ENCODE measurements at regions not wholly inside any gene's neighbourhood (a gene's known extent, or its start where the extent isn't known, plus 50 kb on each side); places are given as distances from the start of the nearest gene placed in this dataset.

GRCh38 chr14:98118749-98119148 lies 1153.2 kb downstream of the BCL11B start:
- DNase-seq (ENCODE audit: low read depth): no peak

- DNase-seq (ENCODE audit: low read depth): no peak
Measured at GRCh38 chr14:98119739-98120138, 1152.3 kb downstream of the BCL11B start.

GRCh38 chr14:98120831-98121464 lies 1151.0 kb downstream of the BCL11B start:
- DNase-seq (ENCODE audit: low read depth): no peak

- no peak for DNase-seq (ENCODE audit: low read depth)
Measured at GRCh38 chr14:98122527-98122926, 1149.5 kb downstream of the BCL11B start.

GRCh38 chr14:98130691-98131090 lies 1141.3 kb downstream of the BCL11B start:
- DNase-seq (ENCODE audit: low read depth): no peak

- no peak for DNase-seq (ENCODE audit: low read depth)
Measured at GRCh38 chr14:98131406-98131805, 1140.6 kb downstream of the BCL11B start.

GRCh38 chr14:98133806-98134205 lies 1138.2 kb downstream of the BCL11B start:
- DNase-seq (ENCODE audit: low read depth): no peak

- DNase-seq (ENCODE audit: low read depth): no peak
Measured at GRCh38 chr14:98136012-98136789, 1135.8 kb downstream of the BCL11B start.

GRCh38 chr14:98137131-98138025 lies 1134.6 kb downstream of the BCL11B start:
- no peak for DNase-seq (ENCODE audit: low read depth)

- DNase-seq (ENCODE audit: low read depth): peak; percentile 31
Measured at GRCh38 chr14:98138666-98139065, 1133.3 kb downstream of the BCL11B start.

- no peak for DNase-seq (ENCODE audit: low read depth)
Measured at GRCh38 chr14:98140862-98141530, 1131.0 kb downstream of the BCL11B start.

GRCh38 chr14:98143566-98143965 lies 1128.4 kb downstream of the BCL11B start:
- no peak for DNase-seq (ENCODE audit: low read depth)

- no peak for DNase-seq (ENCODE audit: low read depth)
Measured at GRCh38 chr14:98144964-98145363, 1127.0 kb downstream of the BCL11B start.

GRCh38 chr14:98146416-98146815 lies 1125.6 kb downstream of the BCL11B start:
- DNase-seq (ENCODE audit: low read depth): no peak

GRCh38 chr14:98154254-98154653 lies 1117.7 kb downstream of the BCL11B start:
- no peak for DNase-seq (ENCODE audit: low read depth)

GRCh38 chr14:98156411-98156810 lies 1115.6 kb downstream of the BCL11B start:
- DNase-seq (ENCODE audit: low read depth): no peak

- DNase-seq (ENCODE audit: low read depth): no peak
Measured at GRCh38 chr14:98160901-98161300, 1111.1 kb downstream of the BCL11B start.

- no peak for DNase-seq (ENCODE audit: low read depth)
Measured at GRCh38 chr14:98161356-98161755, 1110.6 kb downstream of the BCL11B start.

- no peak for DNase-seq (ENCODE audit: low read depth)
Measured at GRCh38 chr14:98162856-98163805, 1108.9 kb downstream of the BCL11B start.

- no peak for DNase-seq (ENCODE audit: low read depth)
Measured at GRCh38 chr14:98163873-98164272, 1108.1 kb downstream of the BCL11B start.

- no peak for DNase-seq (ENCODE audit: low read depth)
Measured at GRCh38 chr14:98165976-98166375, 1106.0 kb downstream of the BCL11B start.

All from stimulated activated CD8-positive, alpha-beta memory T cell treated with anti-CD3 and anti-CD28 coated beads, Interleukin-4, amount 100 ng/mL, for 24 hours (primary cell).